ENCODE measurements at regions not wholly inside any gene's neighbourhood (a gene's known extent, or its start where the extent isn't known, plus 50 kb on each side); places are given as distances from the start of the nearest gene placed in this dataset.

- WGBS (ENCODE audit: insufficient coverage), result 96% methylated on average over 9 of the region's 9 CpGs
- Mint-ChIP-seq H3K36me3 (no peaks in the 10 kb centered on the region), H3K27ac (no peak overlapping the region), H3K27me3 (ENCODE audit: low read depth in 2 of 2) (no peaks in the 10 kb centered on the region), H3K9me3 (peaks cover 5 to 9% of the 10 kb centered on the region in 2 donors), H3K4me3 (no peak overlapping the region), H3K4me1 (no peaks in the 10 kb centered on the region)
- H3K4me3 ChIP-seq (ENCODE audit: low read length), result no peak overlapping the region
- H3K4me1 ChIP-seq (ENCODE audit: control insufficient read depth, insufficient read depth, low read length), result no peaks in the 10 kb centered on the region
- H3K36me3 ChIP-seq (ENCODE audit: control insufficient read depth, insufficient read depth, low read length), result no peaks in the 10 kb centered on the region
- intact Hi-C loops (cut with micrococcal nuclease), result no loop called here
- H3K27ac ChIP-seq (ENCODE audit: low read length), result no peak overlapping the region
- TF ChIP-seq CTCF (IDR thresholded peaks at IDR 0.05), result no peak
- H3K27me3 ChIP-seq (ENCODE audit: control insufficient read depth, insufficient read depth, low read length), result no peaks in the 10 kb centered on the region
- no peak for ATAC-seq
- no peak for DNase-seq
- H3K9me3 ChIP-seq (ENCODE audit: control insufficient read depth, insufficient read depth, low read length), result peaks cover 16% of the 10 kb centered on the region
Observed at GRCh38 chr5:84961193-84961592, 576.5 kb upstream of the EDIL3 start.

GRCh38 chr5:84961903-84962302, 577.2 kb upstream of the EDIL3 start:
- Histone ChIP-seq H3K4me3 (ENCODE audit: low read length) (no peak overlapping the region), H3K27me3 (ENCODE audit: control insufficient read depth, insufficient read depth, low read length) (no peaks in the 10 kb centered on the region), H3K27ac (ENCODE audit: low read length) (no peak overlapping the region), H3K36me3 (ENCODE audit: control insufficient read depth, insufficient read depth, low read length) (no peaks in the 10 kb centered on the region), H3K9me3 (ENCODE audit: control insufficient read depth, insufficient read depth, low read length) (peaks cover 16% of the 10 kb centered on the region), H3K4me1 (ENCODE audit: control insufficient read depth, insufficient read depth, low read length) (no peaks in the 10 kb centered on the region)
- Mint-ChIP-seq H3K9me3 (peaks cover 4 to 10% of the 10 kb centered on the region in 2 donors), H3K4me3 (no peak overlapping the region), H3K4me1 (no peaks in the 10 kb centered on the region), H3K27ac (no peak overlapping the region), H3K27me3 (ENCODE audit: low read depth in 2 of 2) (no peaks in the 10 kb centered on the region), H3K36me3 (no peaks in the 10 kb centered on the region)
- TF ChIP-seq CTCF (IDR thresholded peaks at IDR 0.05), result no peak
- intact Hi-C loops (cut with micrococcal nuclease), result no loop called here
- ATAC-seq (no peak), DNase-seq (no peak)
- WGBS (ENCODE audit: insufficient coverage), result 61% methylated on average over 3 of the region's 3 CpGs

- Mint-ChIP-seq H3K9me3 (peaks cover 3 to 12% of the 10 kb centered on the region in 2 donors), H3K4me1 (no peaks in the 10 kb centered on the region), H3K27ac (no peak overlapping the region), H3K4me3 (no peak overlapping the region), H3K36me3 (no peaks in the 10 kb centered on the region), H3K27me3 (ENCODE audit: low read depth in 2 of 2) (no peaks in the 10 kb centered on the region)
- Histone ChIP-seq H3K27me3 (ENCODE audit: control insufficient read depth, insufficient read depth, low read length) (no peaks in the 10 kb centered on the region), H3K4me3 (ENCODE audit: low read length) (no peak overlapping the region), H3K4me1 (ENCODE audit: control insufficient read depth, insufficient read depth, low read length) (no peaks in the 10 kb centered on the region), H3K27ac (ENCODE audit: low read length) (no peak overlapping the region), H3K36me3 (ENCODE audit: control insufficient read depth, insufficient read depth, low read length) (no peaks in the 10 kb centered on the region), H3K9me3 (ENCODE audit: control insufficient read depth, insufficient read depth, low read length) (peaks cover 2% of the 10 kb centered on the region)
- no peak for TF ChIP-seq CTCF (IDR thresholded peaks at IDR 0.05)
- no peak for ATAC-seq
- WGBS (ENCODE audit: insufficient coverage), result no CpG with 5 or more reads among the region's 2 CpGs
- intact Hi-C loops (cut with micrococcal nuclease), result no loop called here
- no peak for DNase-seq
Observed at GRCh38 chr5:84983093-84983492, 598.4 kb upstream of the EDIL3 start.

GRCh38 chr5:84985148-84985547, 600.5 kb upstream of the EDIL3 start:
- no peaks in the 10 kb centered on the region for H3K4me1 ChIP-seq (ENCODE audit: control insufficient read depth, insufficient read depth, low read length)
- ATAC-seq, result no peak
- no peaks in the 10 kb centered on the region for H3K27me3 ChIP-seq (ENCODE audit: control insufficient read depth, insufficient read depth, low read length)
- no peak overlapping the region for H3K27ac Mint-ChIP-seq
- no peak for DNase-seq
- H3K4me3 Mint-ChIP-seq, result no peak overlapping the region
- WGBS (ENCODE audit: insufficient coverage), result 53% methylated on average over 3 of the region's 3 CpGs
- H3K27me3 Mint-ChIP-seq (ENCODE audit: low read depth in 2 of 2), result no peaks in the 10 kb centered on the region
- no peaks in the 10 kb centered on the region for H3K4me1 Mint-ChIP-seq
- no peaks in the 10 kb centered on the region for H3K36me3 Mint-ChIP-seq
- TF ChIP-seq CTCF (IDR thresholded peaks at IDR 0.05), result no peak
- no peak overlapping the region for H3K4me3 ChIP-seq (ENCODE audit: low read length)
- H3K9me3 Mint-ChIP-seq, result peaks cover 8 to 17% of the 10 kb centered on the region in 2 donors
- H3K36me3 ChIP-seq (ENCODE audit: control insufficient read depth, insufficient read depth, low read length), result no peaks in the 10 kb centered on the region
- peaks cover 2% of the 10 kb centered on the region for H3K9me3 ChIP-seq (ENCODE audit: control insufficient read depth, insufficient read depth, low read length)
- no peak overlapping the region for H3K27ac ChIP-seq (ENCODE audit: low read length)
- intact Hi-C loops (cut with micrococcal nuclease), result no loop called here

Measured in natural killer cell (primary cell).